ENCODE measurements at regions not wholly inside any gene's neighbourhood (a gene's known extent, or its start where the extent isn't known, plus 50 kb on each side); places are given as distances from the start of the nearest gene placed in this dataset.

DNA sequence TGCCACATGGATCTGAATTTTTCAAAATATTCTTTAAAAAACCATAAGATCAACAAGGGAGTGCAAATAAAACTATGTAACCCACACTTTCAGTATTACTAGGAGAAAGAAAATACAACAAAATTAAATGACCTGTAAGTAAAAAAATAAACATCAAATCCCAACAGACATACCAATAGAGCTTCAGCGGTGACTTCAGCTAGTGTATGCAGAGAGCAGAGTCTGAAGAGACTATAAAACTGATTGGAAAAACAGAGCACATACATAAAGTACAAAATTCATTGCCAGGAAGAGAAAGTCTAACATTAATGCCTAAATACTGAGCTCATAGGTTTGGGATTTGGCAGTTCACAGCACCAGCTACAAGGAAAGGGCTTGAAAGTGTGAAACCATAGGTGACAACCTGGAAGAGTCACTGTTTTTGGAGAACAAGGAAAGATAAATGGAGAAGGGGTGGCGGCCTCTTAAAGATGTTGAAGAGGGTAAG is 291.1 kb downstream of the LMO7 start:
- TF ChIP-seq EP300 (IDR thresholded peaks at IDR 0.05): no peak
- TF ChIP-seq, protein P1, sequence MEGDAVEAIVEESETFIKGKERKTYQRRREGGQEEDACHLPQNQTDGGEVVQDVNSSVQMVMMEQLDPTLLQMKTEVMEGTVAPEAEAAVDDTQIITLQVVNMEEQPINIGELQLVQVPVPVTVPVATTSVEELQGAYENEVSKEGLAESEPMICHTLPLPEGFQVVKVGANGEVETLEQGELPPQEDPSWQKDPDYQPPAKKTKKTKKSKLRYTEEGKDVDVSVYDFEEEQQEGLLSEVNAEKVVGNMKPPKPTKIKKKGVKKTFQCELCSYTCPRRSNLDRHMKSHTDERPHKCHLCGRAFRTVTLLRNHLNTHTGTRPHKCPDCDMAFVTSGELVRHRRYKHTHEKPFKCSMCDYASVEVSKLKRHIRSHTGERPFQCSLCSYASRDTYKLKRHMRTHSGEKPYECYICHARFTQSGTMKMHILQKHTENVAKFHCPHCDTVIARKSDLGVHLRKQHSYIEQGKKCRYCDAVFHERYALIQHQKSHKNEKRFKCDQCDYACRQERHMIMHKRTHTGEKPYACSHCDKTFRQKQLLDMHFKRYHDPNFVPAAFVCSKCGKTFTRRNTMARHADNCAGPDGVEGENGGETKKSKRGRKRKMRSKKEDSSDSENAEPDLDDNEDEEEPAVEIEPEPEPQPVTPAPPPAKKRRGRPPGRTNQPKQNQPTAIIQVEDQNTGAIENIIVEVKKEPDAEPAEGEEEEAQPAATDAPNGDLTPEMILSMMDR (IDR thresholded peaks at IDR 0.05): no peak
- TF ChIP-seq POLR2A (IDR thresholded peaks at IDR 0.05; ENCODE audit: low read depth): no peak
- no peak for TF ChIP-seq POLR2AphosphoS5 (IDR thresholded peaks at IDR 0.05)
